ENCODE measurements at regions not wholly inside any gene's neighbourhood (a gene's known extent, or its start where the extent isn't known, plus 50 kb on each side); places are given as distances from the start of the nearest gene placed in this dataset.

GRCh38 chr2:237150186-237150585 lies 64.5 kb downstream of the COPS8 start:
- no peak for DNase-seq (ENCODE audit: low read depth)

GRCh38 chr2:237150831-237151375 lies 65.2 kb downstream of the COPS8 start:
- DNase-seq (ENCODE audit: low read depth) = no peak

GRCh38 chr2:237152361-237152760 lies 66.7 kb downstream of the COPS8 start:
- no peak for DNase-seq (ENCODE audit: low read depth)

GRCh38 chr2:237153181-237153580 lies 67.5 kb downstream of the COPS8 start:
- DNase-seq (ENCODE audit: low read depth) = no peak

- DNase-seq (ENCODE audit: low read depth) = peak; percentile 39
These were observed 68.5 kb downstream of the COPS8 start for GRCh38 chr2:237154082-237154638.

GRCh38 chr2:237154884-237155851 lies 69.5 kb downstream of the COPS8 start:
- no peak for DNase-seq (ENCODE audit: low read depth)

GRCh38 chr2:237156031-237156856 lies 70.6 kb downstream of the COPS8 start:
- DNase-seq (ENCODE audit: low read depth) = no peak

GRCh38 chr2:237156857-237157779 lies 71.4 kb downstream of the COPS8 start:
- DNase-seq (ENCODE audit: low read depth) = no peak

- DNase-seq (ENCODE audit: low read depth) = no peak
These were observed 72.1 kb downstream of the COPS8 start for GRCh38 chr2:237157780-237158102.

GRCh38 chr2:237158194-237158593 lies 72.5 kb downstream of the COPS8 start:
- no peak for DNase-seq (ENCODE audit: low read depth)

GRCh38 chr2:237159006-237159911 lies 73.6 kb downstream of the COPS8 start:
- DNase-seq (ENCODE audit: low read depth) = no peak

GRCh38 chr2:237160271-237160919 lies 74.7 kb downstream of the COPS8 start:
- DNase-seq (ENCODE audit: low read depth) = no peak

GRCh38 chr2:237161189-237161588 lies 75.5 kb downstream of the COPS8 start:
- no peak for DNase-seq (ENCODE audit: low read depth)

GRCh38 chr2:237162959-237163358 lies 77.3 kb downstream of the COPS8 start:
- DNase-seq (ENCODE audit: low read depth) = no peak

- no peak for DNase-seq (ENCODE audit: low read depth)
These were observed 78.9 kb downstream of the COPS8 start for GRCh38 chr2:237164474-237165042.

- no peak for DNase-seq (ENCODE audit: low read depth)
These were observed 80.0 kb downstream of the COPS8 start for GRCh38 chr2:237165405-237166276.

- DNase-seq (ENCODE audit: low read depth) = no peak
These were observed 81.3 kb downstream of the COPS8 start for GRCh38 chr2:237167038-237167437.

- no peak for DNase-seq (ENCODE audit: low read depth)
These were observed 82.2 kb downstream of the COPS8 start for GRCh38 chr2:237167934-237168333.

All from T follicular helper cell (primary cell).